ENCODE measurements at regions not wholly inside any gene's neighbourhood (a gene's known extent, or its start where the extent isn't known, plus 50 kb on each side); places are given as distances from the start of the nearest gene placed in this dataset.

DNA sequence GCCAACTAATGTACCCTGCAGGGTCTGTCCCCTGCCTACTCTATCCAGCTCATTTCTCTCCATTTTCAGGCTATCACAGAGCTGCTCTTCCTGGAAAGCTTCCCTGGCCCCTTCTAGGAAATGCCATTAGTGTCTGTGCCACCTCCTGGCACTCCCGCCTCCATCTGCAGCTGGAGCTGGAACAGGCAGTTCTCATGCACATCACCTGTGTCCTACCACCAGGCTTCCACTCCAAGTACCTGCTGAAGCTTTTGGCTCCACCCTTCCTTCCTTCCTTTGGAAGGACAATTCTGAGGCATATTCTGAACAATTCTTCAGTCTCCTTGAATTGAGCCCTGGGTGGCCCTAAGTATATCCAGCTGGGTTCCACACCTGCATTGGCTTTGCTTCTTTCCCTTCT lies 156.2 kb upstream of the ZNF618 start:
- Histone ChIP-seq H3K9ac (ENCODE audit: low read length) (no peak overlapping the region), H3K27ac (ENCODE audit: low read length) (no peak overlapping the region), H3K9me3 (replicated peaks; ENCODE audit: insufficient read depth, low read length) (no peaks in the 10 kb centered on the region), H4K20me1 (ENCODE audit: insufficient read depth, low read length) (no peaks in the 10 kb centered on the region), H3K27me3 (replicated peaks; ENCODE audit: insufficient read depth, low read length) (no peaks in the 10 kb centered on the region), H2AFZ (ENCODE audit: low read length) (no peak overlapping the region), H3K4me2 (ENCODE audit: low read depth, low read length) (no peak overlapping the region), H3F3A (ENCODE audit: insufficient read depth, low read length) (no peaks in the 10 kb centered on the region), H3K9me2 (replicated peaks; ENCODE audit: insufficient read depth, low read length) (no peaks in the 10 kb centered on the region), H3K79me2 (ENCODE audit: low read length) (no peaks in the 10 kb centered on the region), H3K36me3 (replicated peaks; ENCODE audit: insufficient read depth, low read length) (no peaks in the 10 kb centered on the region), H3K4me1 (ENCODE audit: low read length) (no peaks in the 10 kb centered on the region), H3K4me3 (ENCODE audit: low read length) (no peak overlapping the region)
- TF ChIP-seq EZH2 (optimal IDR thresholded peaks at IDR 0.05; ENCODE audit: low read depth, low read length) = no peak
- no peak for TF ChIP-seq EZH2phosphoT487 (IDR thresholded peaks at IDR 0.05; ENCODE audit: low read length)
- TF ChIP-seq, protein P1, sequence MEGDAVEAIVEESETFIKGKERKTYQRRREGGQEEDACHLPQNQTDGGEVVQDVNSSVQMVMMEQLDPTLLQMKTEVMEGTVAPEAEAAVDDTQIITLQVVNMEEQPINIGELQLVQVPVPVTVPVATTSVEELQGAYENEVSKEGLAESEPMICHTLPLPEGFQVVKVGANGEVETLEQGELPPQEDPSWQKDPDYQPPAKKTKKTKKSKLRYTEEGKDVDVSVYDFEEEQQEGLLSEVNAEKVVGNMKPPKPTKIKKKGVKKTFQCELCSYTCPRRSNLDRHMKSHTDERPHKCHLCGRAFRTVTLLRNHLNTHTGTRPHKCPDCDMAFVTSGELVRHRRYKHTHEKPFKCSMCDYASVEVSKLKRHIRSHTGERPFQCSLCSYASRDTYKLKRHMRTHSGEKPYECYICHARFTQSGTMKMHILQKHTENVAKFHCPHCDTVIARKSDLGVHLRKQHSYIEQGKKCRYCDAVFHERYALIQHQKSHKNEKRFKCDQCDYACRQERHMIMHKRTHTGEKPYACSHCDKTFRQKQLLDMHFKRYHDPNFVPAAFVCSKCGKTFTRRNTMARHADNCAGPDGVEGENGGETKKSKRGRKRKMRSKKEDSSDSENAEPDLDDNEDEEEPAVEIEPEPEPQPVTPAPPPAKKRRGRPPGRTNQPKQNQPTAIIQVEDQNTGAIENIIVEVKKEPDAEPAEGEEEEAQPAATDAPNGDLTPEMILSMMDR (IDR thresholded peaks at IDR 0.05; ENCODE audit: low read length) = no peak
- no peak for DNase-seq

DNA sequence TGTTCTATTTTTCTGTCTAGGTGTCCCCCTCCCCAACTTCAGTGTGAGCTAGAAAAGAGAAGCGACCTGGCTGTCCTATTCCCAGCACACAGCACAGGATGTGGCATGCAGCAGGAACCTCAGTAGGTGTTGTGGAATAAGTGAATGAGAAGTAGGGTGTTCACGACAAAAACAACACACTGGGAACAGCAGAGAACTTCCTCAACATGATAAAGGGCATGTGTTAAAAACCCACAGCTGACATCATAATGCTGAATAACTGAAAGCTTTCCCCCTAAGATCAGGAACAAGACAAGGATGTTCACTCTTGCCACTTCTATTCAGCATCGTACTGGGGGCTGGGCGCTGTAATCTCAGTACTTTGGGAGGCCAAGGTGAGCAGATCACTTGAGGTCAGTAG lies 155.6 kb upstream of the ZNF618 start:
- no peaks in the 10 kb centered on the region for H4K20me1 ChIP-seq (ENCODE audit: insufficient read depth, low read length)
- no peak overlapping the region for H3K9ac ChIP-seq (ENCODE audit: low read length)
- no peak overlapping the region for H3K4me3 ChIP-seq (ENCODE audit: low read length)
- H3K4me2 ChIP-seq (ENCODE audit: low read depth, low read length) = no peak overlapping the region
- no peaks in the 10 kb centered on the region for H3K27me3 ChIP-seq (replicated peaks; ENCODE audit: insufficient read depth, low read length)
- no peaks in the 10 kb centered on the region for H3K4me1 ChIP-seq (ENCODE audit: low read length)
- H3K27ac ChIP-seq (ENCODE audit: low read length) = no peak overlapping the region
- no peak overlapping the region for H2AFZ ChIP-seq (ENCODE audit: low read length)
- no peaks in the 10 kb centered on the region for H3F3A ChIP-seq (ENCODE audit: insufficient read depth, low read length)
- DNase-seq = no peak
- no peaks in the 10 kb centered on the region for H3K9me3 ChIP-seq (replicated peaks; ENCODE audit: insufficient read depth, low read length)
- no peaks in the 10 kb centered on the region for H3K9me2 ChIP-seq (replicated peaks; ENCODE audit: insufficient read depth, low read length)
- TF ChIP-seq, protein P1 (IDR thresholded peaks at IDR 0.05; ENCODE audit: low read length) = no peak
- no peak for TF ChIP-seq EZH2 (optimal IDR thresholded peaks at IDR 0.05; ENCODE audit: low read depth, low read length)
- TF ChIP-seq EZH2phosphoT487 (IDR thresholded peaks at IDR 0.05; ENCODE audit: low read length) = no peak
- no peaks in the 10 kb centered on the region for H3K79me2 ChIP-seq (ENCODE audit: low read length)
- H3K36me3 ChIP-seq (replicated peaks; ENCODE audit: insufficient read depth, low read length) = no peaks in the 10 kb centered on the region

DNA sequence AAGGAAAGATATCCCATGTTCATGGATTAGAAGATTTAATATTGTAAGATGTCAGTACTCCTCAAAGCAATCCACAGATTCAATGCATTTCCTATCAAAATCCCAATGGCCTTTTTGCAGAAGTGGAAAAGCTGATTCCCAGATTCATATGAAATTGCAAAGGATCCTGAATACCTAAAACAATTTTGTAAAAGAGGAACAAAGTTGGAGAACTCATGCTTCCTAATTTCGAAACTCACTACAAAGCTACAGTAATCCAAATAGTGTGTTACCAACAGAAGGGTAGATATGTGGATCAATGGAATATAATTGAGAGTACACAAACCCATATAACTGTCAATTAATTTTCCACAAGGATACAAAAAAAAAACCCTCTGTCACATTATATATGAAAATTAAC lies 154.3 kb upstream of the ZNF618 start:
- Histone ChIP-seq H4K20me1 (ENCODE audit: insufficient read depth, low read length) (no peaks in the 10 kb centered on the region), H3K27me3 (replicated peaks; ENCODE audit: insufficient read depth, low read length) (no peaks in the 10 kb centered on the region), H3K9me2 (replicated peaks; ENCODE audit: insufficient read depth, low read length) (no peaks in the 10 kb centered on the region), H3F3A (ENCODE audit: insufficient read depth, low read length) (no peaks in the 10 kb centered on the region), H3K9ac (ENCODE audit: low read length) (no peak overlapping the region), H2AFZ (ENCODE audit: low read length) (no peak overlapping the region), H3K4me3 (ENCODE audit: low read length) (no peak overlapping the region), H3K4me1 (ENCODE audit: low read length) (no peaks in the 10 kb centered on the region), H3K36me3 (replicated peaks; ENCODE audit: insufficient read depth, low read length) (no peaks in the 10 kb centered on the region), H3K9me3 (replicated peaks; ENCODE audit: insufficient read depth, low read length) (no peaks in the 10 kb centered on the region), H3K27ac (ENCODE audit: low read length) (no peak overlapping the region), H3K79me2 (ENCODE audit: low read length) (no peaks in the 10 kb centered on the region), H3K4me2 (ENCODE audit: low read depth, low read length) (no peak overlapping the region)
- TF ChIP-seq EZH2phosphoT487 (IDR thresholded peaks at IDR 0.05; ENCODE audit: low read length) (no peak), EZH2 (optimal IDR thresholded peaks at IDR 0.05; ENCODE audit: low read depth, low read length) (no peak)
- TF ChIP-seq, protein P1 (IDR thresholded peaks at IDR 0.05; ENCODE audit: low read length) = no peak
- DNase-seq = no peak

Measured in MM.1S (cell line).